WTC11 (cell line): ENCODE measurements at regions not wholly inside any gene's neighbourhood (a gene's known extent, or its start where the extent isn't known, plus 50 kb on each side); places are given as distances from the start of the nearest gene placed in this dataset.

Experiments used
- ATF6 ChIP-seq: sonication (generic); formaldehyde crosslinking; IDR thresholded peaks from 2 replicates; pipeline ENCODE4 v1.8.1; 2023; ENCODE audit warnings: mild to moderate bottlenecking, missing genetic modification reagents
- ESRRA ChIP-seq: sonication (generic); formaldehyde crosslinking; IDR thresholded peaks from 2 replicates; pipeline ENCODE4 v1.8.1; 2022; ENCODE audit warnings: mild to moderate bottlenecking, missing genetic modification reagents, borderline replicate concordance
- FOXP4 ChIP-seq: sonication (generic); formaldehyde crosslinking; IDR thresholded peaks from 2 replicates; pipeline ENCODE4 v1.8.0; 2022; ENCODE audit warnings: mild to moderate bottlenecking, missing genetic modification reagents
- NFYB ChIP-seq: sonication (generic); formaldehyde crosslinking; conservative IDR thresholded peaks from 2 replicates; pipeline ENCODE4 v1.8.0; 2022; ENCODE audit warnings: low read depth, missing genetic modification reagents

- TF ChIP-seq ESRRA (CRISPR knock-in tag) (no peak), NFYB (CRISPR knock-in tag) (no peak), ATF6 (CRISPR knock-in tag) (no peak), FOXP4 (CRISPR knock-in tag) (no peak)
Measured at GRCh38 chr11:15710580-15711275, 596.0 kb downstream of the INSC start.
